VCaP (cell line): ENCODE measurements at regions not wholly inside any gene's neighbourhood (a gene's known extent, or its start where the extent isn't known, plus 50 kb on each side); places are given as distances from the start of the nearest gene placed in this dataset.
A peak's percentile ranks its signal among the peaks of the same experiment; 100 is the strongest.

ENCODE experiments used
- H3K27ac ChIP-seq: fragments of 450-650 bp; 2 replicates; pipeline ENCODE4 v1.5.1; 2017
- TF ChIP-seq, protein P1 (sequence below): fragments of 450-650 bp; conservative IDR thresholded peaks from 2 replicates; pipeline ENCODE4 v1.5.1; 2017; ENCODE audit warnings: mild to moderate bottlenecking, moderate library complexity

DNA sequence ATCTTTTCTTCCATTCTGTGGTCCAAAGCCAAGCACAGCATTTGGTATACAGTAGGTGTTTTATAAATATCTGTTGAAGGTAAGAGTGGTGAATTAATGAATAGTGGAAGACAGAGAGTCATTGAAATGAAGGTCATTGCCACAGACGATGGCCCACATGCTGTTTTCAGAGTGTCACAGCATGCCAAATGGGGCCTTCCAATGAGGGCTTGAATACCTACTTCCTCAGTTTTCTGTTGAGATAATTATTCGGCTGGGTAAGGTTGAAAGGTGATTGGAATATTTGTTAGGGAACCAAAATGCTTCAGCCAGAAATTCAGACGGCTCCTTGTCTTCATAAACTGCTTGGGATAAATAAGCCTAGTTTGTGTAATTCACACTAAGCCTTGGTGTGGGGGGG, 205.3 kb upstream of the TBL1XR1 start:
- TF ChIP-seq, protein P1, sequence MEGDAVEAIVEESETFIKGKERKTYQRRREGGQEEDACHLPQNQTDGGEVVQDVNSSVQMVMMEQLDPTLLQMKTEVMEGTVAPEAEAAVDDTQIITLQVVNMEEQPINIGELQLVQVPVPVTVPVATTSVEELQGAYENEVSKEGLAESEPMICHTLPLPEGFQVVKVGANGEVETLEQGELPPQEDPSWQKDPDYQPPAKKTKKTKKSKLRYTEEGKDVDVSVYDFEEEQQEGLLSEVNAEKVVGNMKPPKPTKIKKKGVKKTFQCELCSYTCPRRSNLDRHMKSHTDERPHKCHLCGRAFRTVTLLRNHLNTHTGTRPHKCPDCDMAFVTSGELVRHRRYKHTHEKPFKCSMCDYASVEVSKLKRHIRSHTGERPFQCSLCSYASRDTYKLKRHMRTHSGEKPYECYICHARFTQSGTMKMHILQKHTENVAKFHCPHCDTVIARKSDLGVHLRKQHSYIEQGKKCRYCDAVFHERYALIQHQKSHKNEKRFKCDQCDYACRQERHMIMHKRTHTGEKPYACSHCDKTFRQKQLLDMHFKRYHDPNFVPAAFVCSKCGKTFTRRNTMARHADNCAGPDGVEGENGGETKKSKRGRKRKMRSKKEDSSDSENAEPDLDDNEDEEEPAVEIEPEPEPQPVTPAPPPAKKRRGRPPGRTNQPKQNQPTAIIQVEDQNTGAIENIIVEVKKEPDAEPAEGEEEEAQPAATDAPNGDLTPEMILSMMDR: no peak
- no peak overlapping the region; the same call in 1 of the 2 replicates for H3K27ac ChIP-seq

DNA sequence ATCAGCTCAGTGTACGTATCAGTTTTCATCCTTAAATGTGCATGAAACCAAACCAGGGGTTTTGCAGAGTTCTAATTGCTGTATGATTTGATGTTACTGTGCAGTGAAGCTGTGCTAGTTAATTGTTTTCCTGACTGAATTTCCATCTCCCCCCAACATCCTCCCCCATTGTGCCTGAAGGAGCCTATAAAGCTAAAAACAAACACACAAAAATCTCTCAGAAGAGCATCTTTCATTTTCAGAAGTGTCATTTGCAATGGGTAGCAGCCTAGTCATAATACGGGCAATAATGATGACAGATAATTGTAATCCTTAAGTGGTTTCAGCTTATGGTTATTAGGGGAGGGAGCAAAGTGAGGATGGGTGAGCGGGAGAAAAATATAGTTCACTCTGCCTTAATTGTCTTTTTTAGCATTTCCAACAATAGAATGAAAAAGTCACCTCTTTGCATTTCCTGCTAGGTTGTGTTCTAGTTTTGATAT, 207.9 kb upstream of the TBL1XR1 start:
- H3K27ac ChIP-seq: peak overlapping the region; percentile 74
- TF ChIP-seq, protein P1: no peak

DNA sequence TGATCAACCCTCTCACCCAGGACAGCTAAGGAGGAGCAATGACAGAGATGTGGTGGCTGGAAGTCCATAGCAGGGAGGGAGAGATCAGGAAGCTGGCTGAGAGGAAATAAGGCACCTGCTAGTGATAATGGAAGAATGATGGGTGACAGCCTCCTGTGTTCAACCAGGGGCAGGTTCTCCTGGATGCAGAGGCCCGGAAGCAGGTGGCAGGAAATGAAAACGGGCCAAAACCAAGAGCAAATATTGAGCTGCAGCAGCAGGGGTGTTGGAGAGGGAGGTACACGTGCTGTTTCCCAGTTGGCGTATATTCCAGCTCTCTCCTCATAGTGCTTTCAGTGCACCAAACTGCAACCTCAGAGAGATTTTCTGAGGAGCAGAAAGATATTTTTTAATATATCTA, 213.4 kb upstream of the TBL1XR1 start:
- TF ChIP-seq, protein P1: no peak
- H3K27ac ChIP-seq: peak overlapping the region; percentile 96

DNA sequence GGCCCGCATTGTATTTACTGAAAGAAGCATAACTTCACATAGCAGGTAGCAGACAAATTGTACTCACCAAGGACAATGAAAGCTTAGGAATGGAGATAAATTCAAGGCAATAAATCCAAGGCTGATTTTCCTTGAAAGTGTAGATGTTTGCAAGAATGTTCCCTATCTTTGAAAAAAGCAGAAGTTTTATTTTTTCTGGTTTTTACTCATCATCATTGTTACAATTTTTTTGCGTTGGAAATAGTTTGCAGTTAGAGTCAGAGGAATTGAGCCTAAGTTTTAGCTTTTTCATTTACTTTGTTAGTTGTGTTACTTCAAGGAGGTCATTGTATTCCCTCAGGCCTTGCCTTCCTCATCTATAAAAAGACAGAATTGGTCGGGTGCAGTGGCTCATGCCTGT, 213.9 kb upstream of the TBL1XR1 start:
- TF ChIP-seq, protein P1: no peak
- peak overlapping the region; percentile 96 for H3K27ac ChIP-seq

DNA sequence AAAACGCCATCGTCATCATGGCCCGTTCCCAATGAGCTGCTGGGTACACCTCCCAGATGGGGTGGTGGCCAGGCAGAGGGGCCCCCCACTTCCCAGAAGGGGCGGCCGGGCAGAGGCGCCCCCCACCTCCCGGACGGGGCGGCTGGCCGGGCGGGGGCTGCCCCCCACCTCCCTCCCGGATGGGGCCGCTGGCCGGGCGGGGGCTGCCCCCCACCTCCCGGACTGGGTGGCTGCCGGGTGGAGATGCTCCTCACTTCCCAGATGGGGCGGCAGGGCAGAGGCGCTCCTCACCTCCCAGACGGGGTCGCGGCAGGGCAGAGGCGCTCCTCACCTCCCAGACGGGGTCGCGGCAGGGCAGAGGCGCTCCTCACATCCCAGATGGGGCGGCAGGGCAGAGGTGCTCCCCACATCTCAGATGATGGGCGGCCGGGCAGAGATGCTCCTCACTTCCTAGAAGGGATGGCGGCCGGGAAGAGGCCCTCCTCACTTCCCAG, 215.4 kb upstream of the TBL1XR1 start:
- H3K27ac ChIP-seq: peak overlapping the region; percentile 96

GRCh38 chr3:177414093-177414492, 216.8 kb upstream of the TBL1XR1 start:
- H3K27ac ChIP-seq: peak overlapping the region; percentile 6; the same call in 1 of the 2 replicates
- TF ChIP-seq, protein P1: no peak

DNA sequence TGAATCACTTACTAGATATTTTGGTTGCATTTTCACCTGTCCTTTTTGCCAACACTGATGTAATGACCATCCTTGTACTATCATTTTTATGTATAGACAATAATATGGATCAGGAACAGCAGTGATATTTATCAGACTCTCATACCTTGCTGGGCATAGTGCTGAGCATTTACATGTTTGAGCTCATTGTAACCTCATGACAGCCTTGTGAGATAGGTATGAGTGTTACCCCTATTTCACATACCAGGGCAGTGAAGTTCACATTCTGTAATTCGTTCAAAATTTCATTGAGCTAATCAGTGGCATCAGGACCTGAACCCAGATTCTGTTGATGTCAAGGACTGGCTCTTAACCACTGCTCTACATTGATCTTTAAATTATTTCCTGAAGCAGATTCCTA, 221.5 kb upstream of the TBL1XR1 start:
- no peak overlapping the region for H3K27ac ChIP-seq
- TF ChIP-seq, protein P1: no peak

- TF ChIP-seq, protein P1: no peak
- H3K27ac ChIP-seq: no peak overlapping the region
Observed at GRCh38 chr3:177419904-177420601, 222.8 kb upstream of the TBL1XR1 start.
